Fibroblast of lung (primary cell): ENCODE measurements at regions not wholly inside any gene's neighbourhood (a gene's known extent, or its start where the extent isn't known, plus 50 kb on each side); places are given as distances from the start of the nearest gene placed in this dataset.

ENCODE experiments used
- DNase-seq, 2 donors: peaks; one replicate each; pipeline versions ENCODE4 v3.0.0 to v3.0.0-alpha.2; 2010; ENCODE audit warnings: low read depth in 2 of 2
- H2AFZ ChIP-seq: 2 replicates; pipeline ENCODE4 v1.5.1; 2012; ENCODE audit warnings: low read length, control low read depth, inconsistent platforms
- H3K27ac ChIP-seq: 2 replicates; pipeline ENCODE4 v1.5.1; 2011; ENCODE audit warnings: low read length, control low read depth; ENCODE audit not compliant: insufficient read depth
- H3K27me3 ChIP-seq: 2 replicates; pipeline ENCODE4 v1.5.1; 2011; ENCODE audit warnings: mild to moderate bottlenecking, low read length; ENCODE audit not compliant: control insufficient read depth, insufficient read depth
- H3K36me3 ChIP-seq: 2 replicates; pipeline ENCODE4 v1.5.1; 2011; ENCODE audit warnings: low read length; ENCODE audit not compliant: control insufficient read depth, insufficient read depth
- H3K4me1 ChIP-seq: 2 replicates; pipeline ENCODE4 v1.5.1; 2011; ENCODE audit warnings: low read length; ENCODE audit not compliant: control insufficient read depth, insufficient read depth; ENCODE audit errors: extremely low read depth
- H3K4me2 ChIP-seq: 2 replicates; pipeline ENCODE4 v1.5.1; 2011; ENCODE audit warnings: low read length, control low read depth; ENCODE audit not compliant: insufficient read depth; ENCODE audit errors: extremely low read depth
- H3K4me3 ChIP-seq, 4 experiments: fragments of 200-600 bp in 1 of 4; sonication (generic) in 1 of 4; replicated peaks in 1 of 4; 2 replicates each; pipeline ENCODE4 v1.5.1; 2011 to 2016; ENCODE audit warnings: low read length in 4 of 4, low read depth in 3 of 4, mild to moderate bottlenecking in 3 of 4, control low read depth in 2 of 4, inconsistent platforms in 1 of 4, mixed read lengths in 1 of 4; ENCODE audit not compliant: insufficient read depth in 1 of 4; ENCODE audit errors: control extremely low read depth in 1 of 4
- H3K79me2 ChIP-seq: 2 replicates; pipeline ENCODE4 v1.5.1; 2012; ENCODE audit warnings: mild to moderate bottlenecking, low read length, inconsistent platforms; ENCODE audit not compliant: control insufficient read depth, insufficient read depth
- H3K9ac ChIP-seq: 2 replicates; pipeline ENCODE4 v1.5.1; 2011; ENCODE audit warnings: mild to moderate bottlenecking, low read length, control low read depth; ENCODE audit not compliant: insufficient read depth
- H3K9me3 ChIP-seq: 2 replicates; pipeline ENCODE4 v1.5.1; 2012; ENCODE audit warnings: low read depth, low read length; ENCODE audit not compliant: control insufficient read depth, insufficient read depth
- H4K20me1 ChIP-seq: 2 replicates; pipeline ENCODE4 v1.5.1; 2011; ENCODE audit warnings: low read length; ENCODE audit not compliant: control insufficient read depth, insufficient read depth; ENCODE audit errors: extremely low read depth
- CTCF ChIP-seq, 2 donors: IDR thresholded peaks in 1 of 2; conservative IDR thresholded peaks in 1 of 2; 1 replicate in 1 of 2; 2 replicates in 1 of 2; pipeline ENCODE4 v1.5.1; 2011 to 2012; ENCODE audit warnings: low read length in 2 of 2, control low read depth in 1 of 2, inconsistent platforms in 1 of 2, low read depth in 1 of 2, mild to moderate bottlenecking in 1 of 2
- EZH2 ChIP-seq: IDR thresholded peaks from 2 replicates; pipeline ENCODE4 v1.5.1; 2012; ENCODE audit warnings: low read length, control low read depth, mild to moderate bottlenecking; ENCODE audit errors: missing control alignments

DNA sequence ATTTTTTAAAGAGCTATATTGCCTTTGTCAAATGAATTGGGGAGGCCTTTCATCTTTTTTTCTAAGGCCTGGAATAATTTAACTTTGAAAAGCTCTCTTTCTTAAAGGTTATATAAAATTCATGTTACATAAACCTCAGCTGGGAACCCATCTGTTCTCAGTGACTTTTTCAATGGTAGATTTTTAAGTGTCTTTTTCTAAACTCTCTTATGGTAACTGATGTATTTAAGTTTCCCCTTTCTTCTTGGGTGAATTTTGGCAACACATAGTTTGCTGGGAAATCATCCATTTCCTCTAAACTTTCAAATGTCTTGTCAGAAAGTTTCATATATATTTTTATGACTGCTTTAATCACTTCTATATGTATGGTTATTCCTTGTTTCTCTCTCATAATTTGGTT lies 362.2 kb upstream of the KLF6 start:
- H3K27me3 ChIP-seq = no peaks in the 10 kb centered on the region
- DNase-seq = no peak
- no peak overlapping the region for H3K9ac ChIP-seq
- no peak overlapping the region for H3K4me2 ChIP-seq
- no peak overlapping the region for H3K4me3 ChIP-seq
- H3K79me2 ChIP-seq = no peaks in the 10 kb centered on the region
- H3K27ac ChIP-seq = no peak overlapping the region
- no peak overlapping the region for H2AFZ ChIP-seq
- TF ChIP-seq EZH2 (no peak), CTCF (conservative IDR thresholded peaks at IDR 0.05 in 1 of 2, IDR thresholded peaks at IDR 0.05 in 1 of 2; ENCODE audit: low read depth in 1 of 2, low read length in 2 of 2) (no peak)
- no peaks in the 10 kb centered on the region for H3K4me1 ChIP-seq
- no peaks in the 10 kb centered on the region for H3K9me3 ChIP-seq
- H3K36me3 ChIP-seq = no peaks in the 10 kb centered on the region
- H4K20me1 ChIP-seq = no peaks in the 10 kb centered on the region

DNA sequence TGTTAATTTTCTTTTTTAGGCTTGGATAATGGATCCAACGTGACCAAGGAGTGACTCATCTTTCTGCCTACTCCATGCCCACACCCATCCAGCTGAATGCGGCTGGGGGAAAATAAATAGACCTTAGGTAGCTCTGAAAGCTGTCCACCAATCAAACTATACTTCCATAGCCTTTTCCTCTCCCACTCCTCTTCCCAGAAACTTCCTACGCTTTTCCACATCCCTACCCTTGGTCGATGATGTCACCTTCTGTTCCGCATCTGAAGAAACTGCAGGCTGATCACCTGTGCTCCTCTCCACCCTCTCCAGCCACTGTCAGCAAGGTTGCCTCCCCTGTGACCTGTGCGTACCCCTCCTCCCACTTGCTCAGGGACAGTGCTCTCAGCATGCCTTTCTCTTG lies 359.8 kb upstream of the KLF6 start:
- Histone ChIP-seq H3K79me2 (no peaks in the 10 kb centered on the region), H2AFZ (no peak overlapping the region), H4K20me1 (no peaks in the 10 kb centered on the region), H3K27me3 (no peaks in the 10 kb centered on the region), H3K27ac (no peak overlapping the region), H3K4me2 (no peak overlapping the region), H3K4me1 (no peaks in the 10 kb centered on the region), H3K36me3 (no peaks in the 10 kb centered on the region), H3K4me3 (no peak overlapping the region), H3K9me3 (no peaks in the 10 kb centered on the region), H3K9ac (no peak overlapping the region)
- DNase-seq = peak; percentile 39 to 53
- TF ChIP-seq EZH2 = no peak
- TF ChIP-seq CTCF (conservative IDR thresholded peaks at IDR 0.05 in 1 of 2, IDR thresholded peaks at IDR 0.05 in 1 of 2; ENCODE audit: low read depth in 1 of 2, low read length in 2 of 2) = no peak

DNA sequence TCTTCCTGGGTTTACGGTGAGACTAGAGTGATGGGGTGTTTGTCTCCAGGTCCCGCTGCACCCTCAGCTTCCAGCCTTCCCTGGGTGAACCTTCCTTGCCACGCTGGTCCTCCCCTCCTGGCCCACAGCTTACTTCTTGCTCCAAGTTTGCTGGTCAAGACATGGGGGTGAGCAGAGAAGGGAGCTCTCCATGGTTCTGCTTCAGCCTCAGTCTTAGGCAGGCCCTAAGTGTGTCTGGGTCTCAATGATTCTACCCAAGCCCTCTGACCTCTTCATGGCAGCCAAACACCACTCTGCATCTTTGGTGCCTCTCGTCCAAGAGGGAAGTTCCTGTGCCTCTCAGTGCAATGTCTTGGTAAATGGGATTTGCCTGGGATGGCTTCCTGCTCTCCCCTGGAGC lies 356.5 kb upstream of the KLF6 start:
- Histone ChIP-seq H4K20me1 (no peaks in the 10 kb centered on the region), H3K27ac (no peak overlapping the region), H3K36me3 (no peaks in the 10 kb centered on the region), H3K9me3 (no peaks in the 10 kb centered on the region), H3K79me2 (no peaks in the 10 kb centered on the region), H3K4me3 (no peak overlapping the region), H3K9ac (no peak overlapping the region), H2AFZ (no peak overlapping the region), H3K4me1 (no peaks in the 10 kb centered on the region), H3K27me3 (no peaks in the 10 kb centered on the region), H3K4me2 (no peak overlapping the region)
- peak; percentile 34 to 40 for DNase-seq
- TF ChIP-seq CTCF (conservative IDR thresholded peaks at IDR 0.05 in 1 of 2, IDR thresholded peaks at IDR 0.05 in 1 of 2; ENCODE audit: low read depth in 1 of 2, low read length in 2 of 2) = no peak
- no peak for TF ChIP-seq EZH2
